ENCODE measurements at regions not wholly inside any gene's neighbourhood (a gene's known extent, or its start where the extent isn't known, plus 50 kb on each side); places are given as distances from the start of the nearest gene placed in this dataset.

DNA sequence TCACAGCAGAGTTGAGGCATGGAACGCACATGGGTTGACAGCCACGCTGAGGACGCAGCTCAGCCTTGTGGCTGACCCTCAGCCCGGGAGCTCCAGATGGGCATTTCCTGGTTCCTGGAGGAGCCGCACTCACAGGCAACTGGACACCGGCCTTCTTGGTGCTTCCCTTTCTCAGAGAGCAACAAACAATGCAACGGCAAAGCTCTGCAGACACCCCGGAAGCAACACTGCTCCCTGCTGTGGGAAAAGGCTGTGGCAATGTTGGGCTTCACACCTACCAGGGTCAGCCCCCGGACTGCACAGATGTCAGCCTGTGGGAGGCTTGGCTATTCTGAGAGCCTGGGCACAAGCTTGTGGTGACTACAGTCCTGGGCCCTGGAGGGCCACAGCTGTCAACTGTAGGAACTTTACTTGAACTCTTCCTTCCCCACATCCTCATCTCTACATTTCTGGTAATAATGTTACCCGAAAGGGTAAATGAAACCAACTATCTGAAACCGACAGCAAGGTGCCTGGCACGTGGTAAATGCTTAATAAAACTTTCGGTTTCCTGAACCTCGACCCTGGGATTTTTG lies 597.5 kb upstream of the MKI67 start:
- no peak for ATAC-seq
- Mint-ChIP-seq H3K4me1 (no peaks in the 10 kb centered on the region), H3K4me3 (no peak overlapping the region), H3K27ac (no peak overlapping the region), H3K27me3 (no peaks in the 10 kb centered on the region), H3K36me3 (ENCODE audit: low read depth) (no peaks in the 10 kb centered on the region)
- DNase-seq, result no peak
- no peaks in the 10 kb centered on the region for H3K9me3 ChIP-seq (ENCODE audit: control insufficient read depth, low read length, poor library complexity, severe bottlenecking)

DNA sequence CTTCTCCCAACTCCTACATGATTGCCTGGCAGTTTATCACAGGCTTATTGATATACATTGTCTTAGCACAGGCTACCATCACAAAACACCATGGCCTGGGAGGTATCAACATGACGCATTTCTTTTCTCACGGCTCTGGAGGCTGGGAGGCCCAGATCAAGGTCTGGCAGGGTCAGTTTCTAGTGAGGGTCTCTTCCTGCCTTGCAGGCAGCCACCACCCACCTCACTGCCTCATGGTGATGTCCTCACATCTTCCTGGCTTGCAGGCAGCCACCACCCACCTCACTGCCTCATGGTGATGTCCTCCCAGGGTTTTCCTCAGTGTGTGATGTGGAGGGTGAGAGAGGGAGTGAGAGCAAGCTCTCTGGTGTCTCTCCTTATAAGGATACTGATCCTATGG lies 599.3 kb upstream of the MKI67 start:
- ATAC-seq (no peak), DNase-seq (no peak)
- H3K9me3 ChIP-seq (ENCODE audit: control insufficient read depth, low read length, poor library complexity, severe bottlenecking), result no peaks in the 10 kb centered on the region
- H3K27ac Mint-ChIP-seq, result no peak overlapping the region
- H3K36me3 Mint-ChIP-seq (ENCODE audit: low read depth), result no peaks in the 10 kb centered on the region
- H3K27me3 Mint-ChIP-seq, result no peaks in the 10 kb centered on the region
- no peak overlapping the region for H3K4me3 Mint-ChIP-seq
- H3K4me1 Mint-ChIP-seq, result no peaks in the 10 kb centered on the region

DNA sequence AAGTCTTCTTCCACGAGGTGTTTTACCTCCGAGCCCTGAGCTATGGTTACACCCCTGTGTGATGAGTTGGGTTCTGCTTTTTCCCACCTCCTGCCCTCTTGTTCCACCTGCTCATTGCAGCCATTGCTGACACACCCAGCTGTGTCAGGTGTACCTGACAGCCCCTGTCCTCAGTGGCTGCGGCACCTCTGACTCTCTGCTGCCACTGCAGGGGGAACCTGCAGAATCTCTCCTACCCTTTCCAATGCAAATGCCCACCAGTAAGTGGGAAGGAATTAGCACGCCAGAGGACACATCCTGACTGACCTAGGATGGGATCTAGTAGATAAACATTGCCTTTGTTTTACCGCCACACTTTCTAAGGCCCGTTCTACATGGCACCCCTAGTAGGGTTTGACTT lies 600.9 kb upstream of the MKI67 start:
- Mint-ChIP-seq H3K27me3 (no peaks in the 10 kb centered on the region), H3K4me3 (no peak overlapping the region), H3K27ac (no peak overlapping the region), H3K36me3 (ENCODE audit: low read depth) (no peaks in the 10 kb centered on the region), H3K4me1 (no peaks in the 10 kb centered on the region)
- no peaks in the 10 kb centered on the region for H3K9me3 ChIP-seq (ENCODE audit: control insufficient read depth, low read length, poor library complexity, severe bottlenecking)
- no peak for ATAC-seq
- no peak for DNase-seq

DNA sequence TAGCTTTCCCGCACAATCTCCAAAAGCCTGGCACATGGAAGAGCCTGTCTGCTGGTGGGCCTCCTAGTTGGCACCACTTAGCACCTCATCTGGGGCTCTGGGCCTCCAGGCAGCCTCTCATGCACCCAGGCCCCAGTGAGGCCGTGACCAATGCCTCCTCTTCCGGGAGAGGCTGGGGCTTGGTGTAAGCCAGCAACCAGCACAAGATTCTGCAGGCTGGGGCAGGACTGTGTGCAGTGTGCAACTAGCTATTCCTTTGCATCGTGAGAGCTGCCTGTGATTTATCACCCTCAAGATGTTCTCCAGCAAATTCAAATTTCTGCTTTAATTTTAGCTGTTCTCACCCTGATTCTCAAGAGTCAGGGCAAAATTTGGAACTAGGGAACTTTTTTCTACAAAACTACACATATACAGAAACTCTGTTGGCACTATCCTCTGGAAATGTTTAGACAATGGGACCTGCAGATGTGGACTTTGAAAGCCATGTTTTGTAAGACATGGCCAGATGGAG lies 603.7 kb upstream of the MKI67 start:
- H3K27ac Mint-ChIP-seq, result no peak overlapping the region
- H3K36me3 Mint-ChIP-seq (ENCODE audit: low read depth), result no peaks in the 10 kb centered on the region
- no peak for DNase-seq
- H3K4me3 Mint-ChIP-seq, result no peak overlapping the region
- ATAC-seq, result no peak
- peaks cover 5% of the 10 kb centered on the region for H3K27me3 Mint-ChIP-seq
- no peaks in the 10 kb centered on the region for H3K9me3 ChIP-seq (ENCODE audit: control insufficient read depth, low read length, poor library complexity, severe bottlenecking)
- H3K4me1 Mint-ChIP-seq, result no peaks in the 10 kb centered on the region

GRCh38 chr10:128730922-128731321 lies 604.7 kb upstream of the MKI67 start:
- ATAC-seq, result no peak
- Mint-ChIP-seq H3K36me3 (ENCODE audit: low read depth) (no peaks in the 10 kb centered on the region), H3K4me3 (no peak overlapping the region)

DNA sequence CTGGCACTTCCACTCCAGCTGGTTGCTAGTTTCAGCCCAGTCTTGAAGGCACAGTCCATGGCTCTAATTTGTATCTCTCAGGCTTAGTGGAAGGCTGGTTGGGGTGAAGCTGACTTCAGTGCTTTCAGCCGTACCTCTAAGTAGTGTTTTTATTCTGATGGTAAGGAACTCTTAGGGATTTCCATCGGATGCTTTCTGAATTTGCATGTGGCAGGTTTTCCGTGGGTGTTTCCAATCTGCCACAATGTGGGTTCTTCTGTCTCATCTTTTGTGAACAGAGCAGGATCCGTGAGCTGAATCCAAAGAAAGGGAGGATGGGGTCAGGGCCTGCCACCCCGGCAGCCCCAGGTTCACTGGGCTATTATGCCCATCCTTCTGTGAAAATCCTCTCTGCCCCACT lies 607.9 kb upstream of the MKI67 start:
- ATAC-seq, result no peak
- Mint-ChIP-seq H3K27ac (no peak overlapping the region), H3K4me1 (no peaks in the 10 kb centered on the region), H3K36me3 (ENCODE audit: low read depth) (no peaks in the 10 kb centered on the region), H3K27me3 (peaks cover 5% of the 10 kb centered on the region), H3K4me3 (no peak overlapping the region)
- H3K9me3 ChIP-seq (ENCODE audit: control insufficient read depth, low read length, poor library complexity, severe bottlenecking), result no peaks in the 10 kb centered on the region
- no peak for DNase-seq

More at GRCh38 chr10:128730922-128731321, 604.7 kb upstream of the MKI67 start:
- no peaks in the 10 kb centered on the region for H3K9me3 ChIP-seq (ENCODE audit: control insufficient read depth, low read length, poor library complexity, severe bottlenecking)
- H3K4me1 Mint-ChIP-seq, result no peaks in the 10 kb centered on the region
- H3K27me3 Mint-ChIP-seq, result peaks cover 5% of the 10 kb centered on the region
- DNase-seq, result no peak
- H3K27ac Mint-ChIP-seq, result no peak overlapping the region

- H3K27me3 Mint-ChIP-seq, result peaks cover 8% of the 10 kb centered on the region
- DNase-seq, result no peak
- no peak overlapping the region for H3K4me3 Mint-ChIP-seq
- H3K4me1 Mint-ChIP-seq, result no peaks in the 10 kb centered on the region
- H3K27ac Mint-ChIP-seq, result no peak overlapping the region
- H3K36me3 Mint-ChIP-seq (ENCODE audit: low read depth), result no peaks in the 10 kb centered on the region
- no peaks in the 10 kb centered on the region for H3K9me3 ChIP-seq (ENCODE audit: control insufficient read depth, low read length, poor library complexity, severe bottlenecking)
- no peak for ATAC-seq
Observed at GRCh38 chr10:128734734-128735133, 608.5 kb upstream of the MKI67 start.

GRCh38 chr10:128735996-128736395 lies 609.8 kb upstream of the MKI67 start:
- H3K9me3 ChIP-seq (ENCODE audit: control insufficient read depth, low read length, poor library complexity, severe bottlenecking), result no peaks in the 10 kb centered on the region
- Mint-ChIP-seq H3K4me3 (no peak overlapping the region), H3K27ac (no peak overlapping the region), H3K27me3 (peaks cover 15% of the 10 kb centered on the region), H3K4me1 (no peaks in the 10 kb centered on the region), H3K36me3 (ENCODE audit: low read depth) (no peaks in the 10 kb centered on the region)
- DNase-seq (no peak), ATAC-seq (no peak)

DNA sequence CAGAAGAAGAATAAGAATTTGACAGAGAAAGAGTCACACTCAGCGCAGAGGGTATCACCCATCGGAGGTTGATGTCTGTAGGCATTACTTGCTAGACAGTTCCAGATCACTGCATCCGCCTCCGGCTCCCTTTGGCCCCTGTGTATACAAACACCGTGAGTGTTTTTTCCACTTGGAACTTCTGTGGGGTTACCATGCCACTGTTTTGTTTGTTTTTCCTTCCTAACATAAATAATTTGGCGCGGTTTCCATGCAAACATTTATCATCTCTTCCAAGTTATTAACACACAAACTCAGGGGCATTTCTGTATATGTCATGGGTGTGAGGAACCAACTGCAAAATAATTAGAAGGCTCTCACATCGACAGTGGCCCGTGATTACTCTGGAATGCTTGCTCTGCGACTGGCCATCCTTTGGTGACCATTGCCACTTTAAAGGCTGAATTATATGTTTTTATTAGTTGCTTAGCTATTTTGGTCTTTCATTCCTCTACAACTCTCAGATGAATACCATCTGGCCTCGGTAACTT lies 612.2 kb upstream of the MKI67 start:
- Mint-ChIP-seq H3K4me3 (no peak overlapping the region), H3K36me3 (ENCODE audit: low read depth) (no peaks in the 10 kb centered on the region), H3K4me1 (no peaks in the 10 kb centered on the region), H3K27ac (no peak overlapping the region), H3K27me3 (peaks cover 15% of the 10 kb centered on the region)
- no peak for ATAC-seq
- DNase-seq, result no peak
- H3K9me3 ChIP-seq (ENCODE audit: control insufficient read depth, low read length, poor library complexity, severe bottlenecking), result no peaks in the 10 kb centered on the region

DNA sequence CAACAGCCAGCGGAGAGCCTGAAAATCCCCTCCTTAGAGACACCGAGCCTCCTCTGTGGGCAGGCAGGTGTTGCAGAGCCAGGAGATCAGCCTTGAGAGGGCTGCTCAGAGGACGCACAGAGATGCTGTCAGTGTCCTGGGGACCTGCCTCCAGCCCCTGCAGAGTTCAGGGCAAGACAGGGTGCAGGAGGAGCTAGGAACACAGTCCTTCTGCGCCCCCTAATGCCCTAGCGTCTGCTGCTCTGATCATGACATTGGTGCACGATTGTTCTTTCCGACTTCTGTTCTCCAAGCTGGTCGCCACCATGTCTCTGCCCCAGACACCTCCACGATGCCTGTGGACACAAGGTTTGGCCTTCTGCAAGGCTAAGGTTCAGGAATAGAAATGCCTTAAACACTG lies 613.7 kb upstream of the MKI67 start:
- ATAC-seq (no peak), DNase-seq (no peak)
- no peak overlapping the region for H3K4me3 Mint-ChIP-seq
- H3K27me3 Mint-ChIP-seq, result peaks cover 11% of the 10 kb centered on the region
- H3K27ac Mint-ChIP-seq, result no peak overlapping the region
- no peaks in the 10 kb centered on the region for H3K9me3 ChIP-seq (ENCODE audit: control insufficient read depth, low read length, poor library complexity, severe bottlenecking)
- H3K4me1 Mint-ChIP-seq, result no peaks in the 10 kb centered on the region
- H3K36me3 Mint-ChIP-seq (ENCODE audit: low read depth), result no peaks in the 10 kb centered on the region

GRCh38 chr10:128741180-128741579 lies 615.0 kb upstream of the MKI67 start:
- no peaks in the 10 kb centered on the region for H3K36me3 Mint-ChIP-seq (ENCODE audit: low read depth)
- DNase-seq (no peak), ATAC-seq (no peak)
- no peaks in the 10 kb centered on the region for H3K9me3 ChIP-seq (ENCODE audit: control insufficient read depth, low read length, poor library complexity, severe bottlenecking)
- H3K27me3 Mint-ChIP-seq, result peaks cover 17% of the 10 kb centered on the region
- no peak overlapping the region for H3K27ac Mint-ChIP-seq
- no peaks in the 10 kb centered on the region for H3K4me1 Mint-ChIP-seq
- H3K4me3 Mint-ChIP-seq, result no peak overlapping the region

- Mint-ChIP-seq H3K27me3 (peaks cover 20% of the 10 kb centered on the region), H3K4me1 (no peaks in the 10 kb centered on the region), H3K4me3 (no peak overlapping the region), H3K27ac (no peak overlapping the region), H3K36me3 (ENCODE audit: low read depth) (no peaks in the 10 kb centered on the region)
- no peaks in the 10 kb centered on the region for H3K9me3 ChIP-seq (ENCODE audit: control insufficient read depth, low read length, poor library complexity, severe bottlenecking)
- no peak for DNase-seq
- no peak for ATAC-seq
Observed at GRCh38 chr10:128741680-128742079, 615.5 kb upstream of the MKI67 start.

- Mint-ChIP-seq H3K4me1 (no peaks in the 10 kb centered on the region), H3K27ac (no peak overlapping the region), H3K27me3 (peaks cover 33% of the 10 kb centered on the region), H3K36me3 (ENCODE audit: low read depth) (no peaks in the 10 kb centered on the region), H3K4me3 (no peak overlapping the region)
- no peaks in the 10 kb centered on the region for H3K9me3 ChIP-seq (ENCODE audit: control insufficient read depth, low read length, poor library complexity, severe bottlenecking)
- ATAC-seq, result no peak
- no peak for DNase-seq
Observed at GRCh38 chr10:128744092-128744491, 617.9 kb upstream of the MKI67 start.

- no peak for ATAC-seq
- no peak for DNase-seq
- no peaks in the 10 kb centered on the region for H3K9me3 ChIP-seq (ENCODE audit: control insufficient read depth, low read length, poor library complexity, severe bottlenecking)
- Mint-ChIP-seq H3K27me3 (peaks cover 29% of the 10 kb centered on the region), H3K36me3 (ENCODE audit: low read depth) (no peaks in the 10 kb centered on the region), H3K4me1 (no peaks in the 10 kb centered on the region), H3K4me3 (no peak overlapping the region), H3K27ac (no peak overlapping the region)
Observed at GRCh38 chr10:128744811-128745305, 618.6 kb upstream of the MKI67 start.

Measured in T-helper 17 cell (primary cell).